Ishikawa (cell line): ENCODE measurements at regions not wholly inside any gene's neighbourhood (a gene's known extent, or its start where the extent isn't known, plus 50 kb on each side); places are given as distances from the start of the nearest gene placed in this dataset.

Source experiments
- CEBPB ChIP-seq: IDR thresholded peaks from 2 replicates; pipeline ENCODE4 v1.6.1; 2012
- EGR1 ChIP-seq: IDR thresholded peaks from 2 replicates; pipeline ENCODE4 v1.6.1; 2012
- EP300 ChIP-seq: IDR thresholded peaks from 2 replicates; pipeline ENCODE4 v1.6.1; 2012; ENCODE audit warnings: borderline replicate concordance
- FOXM1 ChIP-seq: IDR thresholded peaks from 2 replicates; pipeline ENCODE4 v1.6.1; 2012; ENCODE audit warnings: low read depth, borderline replicate concordance
- NFIC ChIP-seq: IDR thresholded peaks from 2 replicates; pipeline ENCODE4 v1.6.1; 2012
- RAD21 ChIP-seq: IDR thresholded peaks from 2 replicates; pipeline ENCODE4 v1.6.1; 2012; ENCODE audit warnings: low read depth
- TAF1 ChIP-seq: IDR thresholded peaks from 2 replicates; pipeline ENCODE4 v1.6.1; 2012; ENCODE audit warnings: low read depth, mild to moderate bottlenecking
- TCF12 ChIP-seq: IDR thresholded peaks from 2 replicates; pipeline ENCODE4 v1.6.1; 2012; ENCODE audit warnings: low read depth
- TEAD4 ChIP-seq: IDR thresholded peaks from 2 replicates; pipeline ENCODE4 v1.6.1; 2012
- YY1 ChIP-seq: IDR thresholded peaks from 2 replicates; pipeline ENCODE4 v1.6.1; 2012; ENCODE audit warnings: low read depth
- TF ChIP-seq, protein P1 (sequence below): IDR thresholded peaks from 2 replicates; pipeline ENCODE4 v1.6.1; 2012
- TF ChIP-seq, protein P2 (sequence below): IDR thresholded peaks from 2 replicates; pipeline ENCODE4 v1.6.1; 2012; ENCODE audit warnings: low read depth, mild to moderate bottlenecking

DNA sequence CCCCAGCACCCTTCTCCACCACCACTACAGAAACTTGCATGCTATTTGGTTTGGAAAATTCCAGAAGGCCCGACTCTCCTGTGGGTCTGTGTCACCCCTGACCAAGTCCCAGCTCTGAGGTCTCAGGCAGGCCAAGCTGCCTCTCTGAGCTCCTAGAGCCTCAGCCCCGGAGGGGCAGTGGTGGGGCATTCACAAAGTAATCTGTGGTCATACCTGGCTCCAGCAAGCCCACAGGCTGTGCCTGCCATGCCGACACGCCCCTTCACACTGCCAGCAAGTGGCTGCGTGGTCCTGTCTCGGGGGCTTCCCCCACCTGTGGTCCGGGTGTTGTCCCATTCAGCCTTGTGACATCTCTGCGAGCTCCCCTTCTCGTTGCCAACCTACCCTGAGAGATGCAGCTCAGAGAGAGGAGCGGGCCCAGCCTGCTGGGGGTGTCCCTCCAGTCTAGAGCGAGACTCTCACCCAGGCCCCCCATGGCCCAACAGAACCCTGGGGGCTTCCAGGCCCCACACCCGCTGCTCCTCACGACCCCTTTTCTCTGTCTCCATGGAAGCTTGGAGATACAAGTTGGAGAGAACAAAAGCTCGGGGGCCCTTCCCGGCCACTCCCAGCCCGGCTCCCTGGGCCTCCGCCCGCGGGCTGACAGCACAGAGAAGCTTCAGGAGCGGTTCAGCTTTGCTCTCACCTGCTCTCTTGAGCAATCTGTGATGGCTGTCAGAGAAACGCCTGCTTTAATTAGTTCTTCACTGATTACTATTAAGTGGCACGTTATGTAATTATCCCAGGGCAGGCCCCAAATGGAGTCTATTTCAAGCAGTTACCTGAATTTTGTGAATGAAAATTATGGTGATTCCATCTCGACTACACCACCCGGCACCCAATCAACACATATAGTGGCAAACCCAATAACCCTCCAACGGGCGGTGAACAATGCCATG, 147.7 kb upstream of the PHACTR3 start:
- TF ChIP-seq TCF12 (no peak), EP300 (no peak), RAD21 (no peak), TAF1 (no peak), TEAD4 (no peak), YY1 (no peak), CEBPB (no peak), NFIC (no peak), EGR1 (no peak), FOXM1 (no peak)
- TF ChIP-seq, protein P1, sequence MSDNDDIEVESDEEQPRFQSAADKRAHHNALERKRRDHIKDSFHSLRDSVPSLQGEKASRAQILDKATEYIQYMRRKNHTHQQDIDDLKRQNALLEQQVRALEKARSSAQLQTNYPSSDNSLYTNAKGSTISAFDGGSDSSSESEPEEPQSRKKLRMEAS = no peak
- TF ChIP-seq, protein P2, sequence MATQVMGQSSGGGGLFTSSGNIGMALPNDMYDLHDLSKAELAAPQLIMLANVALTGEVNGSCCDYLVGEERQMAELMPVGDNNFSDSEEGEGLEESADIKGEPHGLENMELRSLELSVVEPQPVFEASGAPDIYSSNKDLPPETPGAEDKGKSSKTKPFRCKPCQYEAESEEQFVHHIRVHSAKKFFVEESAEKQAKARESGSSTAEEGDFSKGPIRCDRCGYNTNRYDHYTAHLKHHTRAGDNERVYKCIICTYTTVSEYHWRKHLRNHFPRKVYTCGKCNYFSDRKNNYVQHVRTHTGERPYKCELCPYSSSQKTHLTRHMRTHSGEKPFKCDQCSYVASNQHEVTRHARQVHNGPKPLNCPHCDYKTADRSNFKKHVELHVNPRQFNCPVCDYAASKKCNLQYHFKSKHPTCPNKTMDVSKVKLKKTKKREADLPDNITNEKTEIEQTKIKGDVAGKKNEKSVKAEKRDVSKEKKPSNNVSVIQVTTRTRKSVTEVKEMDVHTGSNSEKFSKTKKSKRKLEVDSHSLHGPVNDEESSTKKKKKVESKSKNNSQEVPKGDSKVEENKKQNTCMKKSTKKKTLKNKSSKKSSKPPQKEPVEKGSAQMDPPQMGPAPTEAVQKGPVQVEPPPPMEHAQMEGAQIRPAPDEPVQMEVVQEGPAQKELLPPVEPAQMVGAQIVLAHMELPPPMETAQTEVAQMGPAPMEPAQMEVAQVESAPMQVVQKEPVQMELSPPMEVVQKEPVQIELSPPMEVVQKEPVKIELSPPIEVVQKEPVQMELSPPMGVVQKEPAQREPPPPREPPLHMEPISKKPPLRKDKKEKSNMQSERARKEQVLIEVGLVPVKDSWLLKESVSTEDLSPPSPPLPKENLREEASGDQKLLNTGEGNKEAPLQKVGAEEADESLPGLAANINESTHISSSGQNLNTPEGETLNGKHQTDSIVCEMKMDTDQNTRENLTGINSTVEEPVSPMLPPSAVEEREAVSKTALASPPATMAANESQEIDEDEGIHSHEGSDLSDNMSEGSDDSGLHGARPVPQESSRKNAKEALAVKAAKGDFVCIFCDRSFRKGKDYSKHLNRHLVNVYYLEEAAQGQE = no peak
